Esophagus squamous epithelium (tissue), 4 donors: ENCODE measurements at regions not wholly inside any gene's neighbourhood (a gene's known extent, or its start where the extent isn't known, plus 50 kb on each side); places are given as distances from the start of the nearest gene placed in this dataset.

Experiments used
- POLR2A ChIP-seq, 4 donors: fragments of 450-650 bp; IDR thresholded peaks; one replicate each; pipeline ENCODE4 v1.6.1; 2017; ENCODE audit warnings: antibody characterized with exemption in 4 of 4, mild to moderate bottlenecking in 4 of 4, moderate library complexity in 3 of 4
- TF ChIP-seq, protein P1 (sequence below), 6 experiments: fragments of 450-650 bp in 4 of 6; fragments of 200-600 bp in 2 of 6; sonication (generic) in 2 of 6; IDR thresholded peaks; one replicate each; pipeline ENCODE4 v1.5.1; 2016 to 2019; ENCODE audit warnings: antibody characterized with exemption in 6 of 6, mild to moderate bottlenecking in 4 of 6, moderate library complexity in 4 of 6

DNA sequence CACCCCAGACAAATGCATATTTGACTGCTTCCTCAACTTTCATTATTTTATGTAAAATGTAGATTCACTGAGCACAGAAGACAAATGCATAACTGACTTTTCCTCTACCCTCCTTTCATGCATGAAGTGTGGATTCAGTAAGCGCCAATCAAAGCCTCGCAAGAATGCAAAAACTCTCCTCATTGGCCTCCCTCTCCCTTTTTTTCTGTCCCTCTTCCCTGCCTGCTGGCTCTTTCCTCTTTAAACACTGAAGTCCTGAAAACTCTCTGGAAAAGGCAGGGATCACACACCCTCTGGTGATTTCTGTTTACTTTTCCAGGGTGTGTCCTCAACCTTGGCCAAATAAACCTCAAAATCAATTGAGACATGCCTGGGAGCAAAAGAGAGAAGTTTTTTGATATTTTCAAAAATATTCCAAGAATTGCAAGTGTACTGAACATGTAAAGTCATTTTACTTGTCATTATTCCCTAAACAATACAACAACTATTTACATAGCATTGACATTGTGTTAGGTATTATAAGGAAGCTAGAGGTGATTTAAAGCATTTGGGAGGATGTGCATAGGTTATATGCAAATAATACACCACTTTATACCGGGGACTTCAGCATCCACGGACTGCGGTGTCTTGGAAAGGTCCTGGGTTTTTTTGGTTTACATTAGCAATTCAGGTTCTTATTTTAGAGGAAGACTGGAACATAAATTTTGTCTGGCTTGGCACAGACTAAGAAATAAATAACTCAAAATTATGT, 71.4 kb downstream of the SEC61G start:
- TF ChIP-seq, protein P1, sequence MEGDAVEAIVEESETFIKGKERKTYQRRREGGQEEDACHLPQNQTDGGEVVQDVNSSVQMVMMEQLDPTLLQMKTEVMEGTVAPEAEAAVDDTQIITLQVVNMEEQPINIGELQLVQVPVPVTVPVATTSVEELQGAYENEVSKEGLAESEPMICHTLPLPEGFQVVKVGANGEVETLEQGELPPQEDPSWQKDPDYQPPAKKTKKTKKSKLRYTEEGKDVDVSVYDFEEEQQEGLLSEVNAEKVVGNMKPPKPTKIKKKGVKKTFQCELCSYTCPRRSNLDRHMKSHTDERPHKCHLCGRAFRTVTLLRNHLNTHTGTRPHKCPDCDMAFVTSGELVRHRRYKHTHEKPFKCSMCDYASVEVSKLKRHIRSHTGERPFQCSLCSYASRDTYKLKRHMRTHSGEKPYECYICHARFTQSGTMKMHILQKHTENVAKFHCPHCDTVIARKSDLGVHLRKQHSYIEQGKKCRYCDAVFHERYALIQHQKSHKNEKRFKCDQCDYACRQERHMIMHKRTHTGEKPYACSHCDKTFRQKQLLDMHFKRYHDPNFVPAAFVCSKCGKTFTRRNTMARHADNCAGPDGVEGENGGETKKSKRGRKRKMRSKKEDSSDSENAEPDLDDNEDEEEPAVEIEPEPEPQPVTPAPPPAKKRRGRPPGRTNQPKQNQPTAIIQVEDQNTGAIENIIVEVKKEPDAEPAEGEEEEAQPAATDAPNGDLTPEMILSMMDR (IDR thresholded peaks at IDR 0.05), result no peak
- no peak for TF ChIP-seq POLR2A (IDR thresholded peaks at IDR 0.05)
